Kidney epithelial cell (primary cell): ENCODE measurements at regions not wholly inside any gene's neighbourhood (a gene's known extent, or its start where the extent isn't known, plus 50 kb on each side); places are given as distances from the start of the nearest gene placed in this dataset.

Experiments used
- DNase-seq: peaks from one replicate; pipeline ENCODE4 v3.0.0-alpha.2; 2010; ENCODE audit warnings: low read depth
- H3K27me3 ChIP-seq: 2 replicates; pipeline ENCODE4 v1.6.0; 2011; ENCODE audit warnings: low read length; ENCODE audit not compliant: control insufficient read depth, insufficient read depth
- H3K36me3 ChIP-seq: 2 replicates; pipeline ENCODE4 v1.5.1; 2011; ENCODE audit warnings: low read length; ENCODE audit not compliant: control insufficient read depth, insufficient read depth
- H3K4me3 ChIP-seq: 2 replicates; pipeline ENCODE4 v1.5.1; 2011; ENCODE audit warnings: low read depth, mild to moderate bottlenecking, control low read depth, low read length
- CTCF ChIP-seq: IDR thresholded peaks from 2 replicates; pipeline ENCODE4 v1.5.1; 2011; ENCODE audit warnings: mild to moderate bottlenecking, moderate library complexity, low read length, control low read depth, inconsistent platforms; ENCODE audit not compliant: insufficient read depth, poor library complexity, severe bottlenecking

- H3K4me3 ChIP-seq = no peak overlapping the region
- H3K36me3 ChIP-seq = no peaks in the 10 kb centered on the region
- no peak for TF ChIP-seq CTCF
- DNase-seq = no peak
- no peaks in the 10 kb centered on the region for H3K27me3 ChIP-seq
These were observed 241.9 kb upstream of the SLC14A2 start for GRCh38 chr18:45373286-45373880.

GRCh38 chr18:45374236-45374635, 241.0 kb upstream of the SLC14A2 start:
- H3K4me3 ChIP-seq = no peak overlapping the region
- no peak for DNase-seq
- no peaks in the 10 kb centered on the region for H3K27me3 ChIP-seq
- H3K36me3 ChIP-seq = no peaks in the 10 kb centered on the region
- TF ChIP-seq CTCF = no peak

- H3K36me3 ChIP-seq = no peaks in the 10 kb centered on the region
These were observed 240.2 kb upstream of the SLC14A2 start for GRCh38 chr18:45374878-45375630.

GRCh38 chr18:45376193-45376592, 239.1 kb upstream of the SLC14A2 start:
- DNase-seq = no peak
- no peak for TF ChIP-seq CTCF
- Histone ChIP-seq H3K36me3 (no peaks in the 10 kb centered on the region), H3K4me3 (no peak overlapping the region), H3K27me3 (no peaks in the 10 kb centered on the region)

More at GRCh38 chr18:45374878-45375630, 240.2 kb upstream of the SLC14A2 start:
- Histone ChIP-seq H3K27me3 (no peaks in the 10 kb centered on the region), H3K4me3 (no peak overlapping the region)
- no peak for TF ChIP-seq CTCF
- no peak for DNase-seq

GRCh38 chr18:45378308-45378707, 237.0 kb upstream of the SLC14A2 start:
- H3K4me3 ChIP-seq = no peak overlapping the region
- no peaks in the 10 kb centered on the region for H3K36me3 ChIP-seq
- DNase-seq = no peak
- no peaks in the 10 kb centered on the region for H3K27me3 ChIP-seq
- TF ChIP-seq CTCF = no peak

- H3K4me3 ChIP-seq = no peak overlapping the region
- no peaks in the 10 kb centered on the region for H3K27me3 ChIP-seq
- no peaks in the 10 kb centered on the region for H3K36me3 ChIP-seq
- TF ChIP-seq CTCF = no peak
- no peak for DNase-seq
These were observed 236.3 kb upstream of the SLC14A2 start for GRCh38 chr18:45378933-45379332.
